Thyroid gland (tissue), 4 donors: ENCODE measurements at regions not wholly inside any gene's neighbourhood (a gene's known extent, or its start where the extent isn't known, plus 50 kb on each side); places are given as distances from the start of the nearest gene placed in this dataset.

Experiments used
- POLR2A ChIP-seq, 2 donors: fragments of 450-650 bp; IDR thresholded peaks; one replicate each; pipeline ENCODE4 v1.6.1; 2017; ENCODE audit warnings: antibody characterized with exemption in 2 of 2, mild to moderate bottlenecking in 2 of 2, moderate library complexity in 1 of 2
- TF ChIP-seq, protein P1 (sequence below), 6 experiments: fragments of 200-600 bp in 3 of 6; fragments of 450-650 bp in 3 of 6; sonication (generic) in 3 of 6; IDR thresholded peaks; one replicate each; pipeline ENCODE4 v1.5.1; 2016 to 2019; ENCODE audit warnings: antibody characterized with exemption in 6 of 6, mild to moderate bottlenecking in 2 of 6, inconsistent platforms in 1 of 6, moderate library complexity in 1 of 6

GRCh38 chr18:68234676-68235075 lies 480.2 kb downstream of the TMX3 start:
- TF ChIP-seq, protein P1, sequence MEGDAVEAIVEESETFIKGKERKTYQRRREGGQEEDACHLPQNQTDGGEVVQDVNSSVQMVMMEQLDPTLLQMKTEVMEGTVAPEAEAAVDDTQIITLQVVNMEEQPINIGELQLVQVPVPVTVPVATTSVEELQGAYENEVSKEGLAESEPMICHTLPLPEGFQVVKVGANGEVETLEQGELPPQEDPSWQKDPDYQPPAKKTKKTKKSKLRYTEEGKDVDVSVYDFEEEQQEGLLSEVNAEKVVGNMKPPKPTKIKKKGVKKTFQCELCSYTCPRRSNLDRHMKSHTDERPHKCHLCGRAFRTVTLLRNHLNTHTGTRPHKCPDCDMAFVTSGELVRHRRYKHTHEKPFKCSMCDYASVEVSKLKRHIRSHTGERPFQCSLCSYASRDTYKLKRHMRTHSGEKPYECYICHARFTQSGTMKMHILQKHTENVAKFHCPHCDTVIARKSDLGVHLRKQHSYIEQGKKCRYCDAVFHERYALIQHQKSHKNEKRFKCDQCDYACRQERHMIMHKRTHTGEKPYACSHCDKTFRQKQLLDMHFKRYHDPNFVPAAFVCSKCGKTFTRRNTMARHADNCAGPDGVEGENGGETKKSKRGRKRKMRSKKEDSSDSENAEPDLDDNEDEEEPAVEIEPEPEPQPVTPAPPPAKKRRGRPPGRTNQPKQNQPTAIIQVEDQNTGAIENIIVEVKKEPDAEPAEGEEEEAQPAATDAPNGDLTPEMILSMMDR (IDR thresholded peaks at IDR 0.05): no peak
- TF ChIP-seq POLR2A (IDR thresholded peaks at IDR 0.05): no peak
